Activated naive CD4-positive, alpha-beta T cell treated with anti-CD3 and anti-CD28 coated beads, Interleukin-2, amount 50 U/mL, for 72 hours (primary cell): ENCODE measurements at regions not wholly inside any gene's neighbourhood (a gene's known extent, or its start where the extent isn't known, plus 50 kb on each side); places are given as distances from the start of the nearest gene placed in this dataset.

Experiments used
- ATAC-seq, 2 donors: fragments of 150-1000 bp; cut with Tn5 transposase; 2 replicates each; pipeline ENCODE4 v1.10.0; 2021; ENCODE audit warnings: mild to moderate bottlenecking in 2 of 2, moderate library complexity in 2 of 2
- DNase-seq, 2 donors: peaks; one replicate each; pipeline ENCODE4 v3.0.0; 2021 to 2022; ENCODE audit warnings: low spot score in 2 of 2
- H3K27ac Mint-ChIP-seq, 2 donors: one replicate each; pipeline ENCODE4 v1.8.0; 2022; ENCODE audit warnings: mild to moderate bottlenecking in 2 of 2, mixed read lengths in 2 of 2
- H3K36me3 Mint-ChIP-seq, 2 donors: one replicate each; pipeline ENCODE4 v1.8.0; 2022; ENCODE audit warnings: mixed read lengths in 2 of 2
- H3K9me3 Mint-ChIP-seq, 2 donors: one replicate each; pipeline ENCODE4 v1.8.0; 2022; ENCODE audit warnings: mixed read lengths in 2 of 2

- ATAC-seq (no peak), DNase-seq (no peak)
- H3K9me3 Mint-ChIP-seq, result no peaks in the 10 kb centered on the region
- no peaks in the 10 kb centered on the region for H3K36me3 Mint-ChIP-seq
- no peak overlapping the region for H3K27ac Mint-ChIP-seq
Observed at GRCh38 chr11:22516111-22516510, 109.5 kb downstream of the FANCF start.

GRCh38 chr11:22512457-22512856, 113.2 kb downstream of the FANCF start:
- Mint-ChIP-seq H3K27ac (no peak overlapping the region), H3K9me3 (no peaks in the 10 kb centered on the region), H3K36me3 (no peaks in the 10 kb centered on the region)
- ATAC-seq, result no peak
- DNase-seq, result no peak

- no peaks in the 10 kb centered on the region for H3K9me3 Mint-ChIP-seq
- no peak for ATAC-seq
- no peak overlapping the region for H3K27ac Mint-ChIP-seq
Observed at GRCh38 chr11:22510741-22511140, 114.9 kb downstream of the FANCF start.

GRCh38 chr11:22510010-22510409, 115.6 kb downstream of the FANCF start:
- Mint-ChIP-seq H3K36me3 (no peaks in the 10 kb centered on the region), H3K9me3 (no peaks in the 10 kb centered on the region), H3K27ac (no peak overlapping the region)
- DNase-seq (no peak), ATAC-seq (no peak)

More at GRCh38 chr11:22510741-22511140, 114.9 kb downstream of the FANCF start:
- no peaks in the 10 kb centered on the region for H3K36me3 Mint-ChIP-seq
- DNase-seq, result no peak

GRCh38 chr11:22508665-22509064, 117.0 kb downstream of the FANCF start:
- ATAC-seq (no peak), DNase-seq (no peak)

GRCh38 chr11:22497474-22497873, 128.1 kb downstream of the FANCF start:
- no peaks in the 10 kb centered on the region for H3K36me3 Mint-ChIP-seq
- no peak for DNase-seq
- no peaks in the 10 kb centered on the region for H3K9me3 Mint-ChIP-seq
- no peak overlapping the region for H3K27ac Mint-ChIP-seq
- no peak for ATAC-seq

More at GRCh38 chr11:22508665-22509064, 117.0 kb downstream of the FANCF start:
- Mint-ChIP-seq H3K36me3 (no peaks in the 10 kb centered on the region), H3K9me3 (no peaks in the 10 kb centered on the region), H3K27ac (no peak overlapping the region)

- Mint-ChIP-seq H3K27ac (no peak overlapping the region), H3K9me3 (no peaks in the 10 kb centered on the region), H3K36me3 (no peaks in the 10 kb centered on the region)
- ATAC-seq, result no peak
- DNase-seq, result no peak
Observed at GRCh38 chr11:22491555-22492225, 133.9 kb downstream of the FANCF start.

- no peaks in the 10 kb centered on the region for H3K36me3 Mint-ChIP-seq
Observed at GRCh38 chr11:22479971-22480720, 142.0 kb downstream of the SLC17A6 start.

GRCh38 chr11:22479208-22479607, 141.0 kb downstream of the SLC17A6 start:
- no peak for DNase-seq
- no peaks in the 10 kb centered on the region for H3K36me3 Mint-ChIP-seq

More at GRCh38 chr11:22479971-22480720, 142.0 kb downstream of the SLC17A6 start:
- ATAC-seq, result no peak
- Mint-ChIP-seq H3K27ac (no peak overlapping the region), H3K9me3 (no peaks in the 10 kb centered on the region)
- no peak for DNase-seq

GRCh38 chr11:22478169-22478568, 140.0 kb downstream of the SLC17A6 start:
- DNase-seq (no peak), ATAC-seq (no peak)
- Mint-ChIP-seq H3K36me3 (no peaks in the 10 kb centered on the region), H3K9me3 (no peaks in the 10 kb centered on the region), H3K27ac (no peak overlapping the region)

More at GRCh38 chr11:22479208-22479607, 141.0 kb downstream of the SLC17A6 start:
- ATAC-seq, result no peak
- no peak overlapping the region for H3K27ac Mint-ChIP-seq
- no peaks in the 10 kb centered on the region for H3K9me3 Mint-ChIP-seq

GRCh38 chr11:22477312-22477711, 139.1 kb downstream of the SLC17A6 start:
- H3K27ac Mint-ChIP-seq, result no peak overlapping the region
- DNase-seq (no peak), ATAC-seq (no peak)
- no peaks in the 10 kb centered on the region for H3K9me3 Mint-ChIP-seq
- H3K36me3 Mint-ChIP-seq, result no peaks in the 10 kb centered on the region

GRCh38 chr11:22476589-22476988, 138.4 kb downstream of the SLC17A6 start:
- Mint-ChIP-seq H3K9me3 (no peaks in the 10 kb centered on the region), H3K36me3 (no peaks in the 10 kb centered on the region), H3K27ac (no peak overlapping the region)
- DNase-seq (no peak), ATAC-seq (no peak)

- Mint-ChIP-seq H3K9me3 (no peaks in the 10 kb centered on the region), H3K27ac (no peak overlapping the region), H3K36me3 (no peaks in the 10 kb centered on the region)
- DNase-seq (no peak), ATAC-seq (no peak)
Observed at GRCh38 chr11:22474616-22475015, 136.4 kb downstream of the SLC17A6 start.

- H3K9me3 Mint-ChIP-seq, result no peaks in the 10 kb centered on the region
- ATAC-seq (no peak), DNase-seq (no peak)
- no peak overlapping the region for H3K27ac Mint-ChIP-seq
- no peaks in the 10 kb centered on the region for H3K36me3 Mint-ChIP-seq
Observed at GRCh38 chr11:22473586-22473985, 135.4 kb downstream of the SLC17A6 start.

GRCh38 chr11:22472306-22472705, 134.1 kb downstream of the SLC17A6 start:
- Mint-ChIP-seq H3K9me3 (no peaks in the 10 kb centered on the region), H3K27ac (no peak overlapping the region)
- no peak for ATAC-seq

GRCh38 chr11:22471385-22471784, 133.2 kb downstream of the SLC17A6 start:
- Mint-ChIP-seq H3K9me3 (no peaks in the 10 kb centered on the region), H3K27ac (no peak overlapping the region), H3K36me3 (no peaks in the 10 kb centered on the region)
- DNase-seq (no peak), ATAC-seq (no peak)

More at GRCh38 chr11:22472306-22472705, 134.1 kb downstream of the SLC17A6 start:
- no peaks in the 10 kb centered on the region for H3K36me3 Mint-ChIP-seq
- DNase-seq, result no peak

GRCh38 chr11:22467741-22468140, 129.6 kb downstream of the SLC17A6 start:
- Mint-ChIP-seq H3K9me3 (no peaks in the 10 kb centered on the region), H3K36me3 (no peaks in the 10 kb centered on the region), H3K27ac (no peak overlapping the region)
- ATAC-seq (no peak), DNase-seq (no peak)

GRCh38 chr11:22467248-22467647, 129.1 kb downstream of the SLC17A6 start:
- no peaks in the 10 kb centered on the region for H3K36me3 Mint-ChIP-seq
- no peak overlapping the region for H3K27ac Mint-ChIP-seq
- H3K9me3 Mint-ChIP-seq, result no peaks in the 10 kb centered on the region
- no peak for ATAC-seq
- no peak for DNase-seq
